Occipital lobe (tissue), 1 donor: ENCODE measurements at regions not wholly inside any gene's neighbourhood (a gene's known extent, or its start where the extent isn't known, plus 50 kb on each side); places are given as distances from the start of the nearest gene placed in this dataset.
A peak's percentile ranks its signal among the peaks of the same experiment; 100 is the strongest.
"Not testable (repeated sequence)": the region's sequence is repeated elsewhere in the genome, so short reads cannot be mapped to it uniquely, and the experiment has no call there.

Experiments used
- DNase-seq: peaks from one replicate; lab custom pipeline; 2025; lab: John Stamatoyannopoulos, UW

DNA sequence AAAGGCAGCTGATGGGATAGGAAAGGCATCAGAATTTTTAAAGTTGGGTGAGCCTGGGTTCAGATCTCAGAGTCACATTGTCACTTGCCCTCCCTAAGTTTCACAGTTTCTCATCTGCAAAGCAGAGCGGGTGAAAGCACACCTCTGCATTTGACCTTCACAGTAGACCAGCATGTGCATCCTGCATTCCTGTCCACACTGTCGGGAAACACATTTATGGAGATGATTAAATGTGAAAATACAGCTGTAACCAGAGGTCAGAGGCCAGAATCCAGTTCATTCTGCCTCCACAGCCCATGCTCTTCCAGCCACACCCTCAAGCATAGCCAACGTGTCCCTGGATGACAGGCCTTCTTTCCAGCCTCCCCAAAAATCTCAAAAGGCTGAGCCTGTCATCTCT lies 392.0 kb upstream of the MYT1L start:
- DNase-seq = no peak

DNA sequence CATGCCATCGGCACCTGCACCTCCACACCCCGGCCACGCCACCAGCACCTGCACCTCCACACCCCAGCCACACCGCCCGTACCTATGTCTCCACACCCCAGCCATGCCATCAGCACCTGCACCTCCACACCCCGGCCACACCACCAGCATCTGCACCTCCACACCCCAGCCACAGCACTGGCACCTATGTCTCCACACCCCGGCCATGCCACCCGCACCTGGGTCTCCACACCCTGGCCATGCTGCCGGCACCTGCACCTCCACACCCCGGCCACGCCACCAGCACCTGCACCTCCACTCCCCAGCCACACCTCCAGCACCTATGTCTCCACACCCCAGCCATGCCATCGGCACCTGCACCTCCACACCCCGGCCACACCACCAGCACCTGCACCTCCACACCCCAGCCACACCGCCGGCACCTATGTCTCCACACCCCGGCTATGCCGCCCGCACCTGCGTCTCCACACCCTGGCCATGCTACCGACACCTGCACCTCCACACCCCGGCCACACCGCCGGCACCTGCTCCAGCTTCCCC lies 390.3 kb upstream of the MYT1L start:
- DNase-seq = no peak

DNA sequence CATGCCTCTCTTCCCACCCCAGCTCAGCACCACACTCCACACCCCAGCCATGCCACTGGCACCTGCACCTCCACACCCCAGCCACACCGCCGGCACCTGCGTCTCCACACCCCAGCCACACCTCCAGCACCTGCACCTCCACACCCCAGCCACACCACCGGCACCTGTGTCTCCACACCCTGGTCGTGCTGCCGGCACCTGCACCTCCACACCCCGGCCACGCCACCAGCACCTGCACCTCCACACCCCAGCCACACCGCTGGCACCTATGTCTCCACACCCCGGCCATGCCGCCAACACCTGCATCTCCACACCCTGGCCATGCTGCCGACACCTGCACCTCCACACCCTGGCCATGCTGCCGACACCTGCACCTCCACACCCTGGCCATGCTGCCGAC lies 389.7 kb upstream of the MYT1L start:
- not testable (repeated sequence) for DNase-seq

DNA sequence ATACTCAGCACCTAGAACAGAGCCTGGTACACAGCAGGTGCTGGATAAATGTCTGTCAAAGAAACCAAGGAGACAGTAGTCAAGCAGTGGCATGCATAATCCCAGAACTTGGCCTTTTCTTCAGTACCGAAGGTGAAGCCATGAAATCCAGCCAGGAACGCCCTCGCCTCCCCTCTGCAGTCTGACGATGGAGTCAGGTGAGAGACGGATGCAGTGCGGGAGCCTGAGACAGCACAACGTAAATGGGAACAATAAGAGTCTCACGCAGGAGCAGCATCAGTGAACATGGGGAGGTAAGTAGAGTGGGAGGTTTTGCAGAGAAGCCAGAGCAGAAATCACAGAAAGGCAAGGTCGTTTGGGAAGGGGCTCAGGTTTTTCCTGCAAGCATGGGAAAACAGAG lies 389.3 kb upstream of the MYT1L start:
- DNase-seq = no peak

DNA sequence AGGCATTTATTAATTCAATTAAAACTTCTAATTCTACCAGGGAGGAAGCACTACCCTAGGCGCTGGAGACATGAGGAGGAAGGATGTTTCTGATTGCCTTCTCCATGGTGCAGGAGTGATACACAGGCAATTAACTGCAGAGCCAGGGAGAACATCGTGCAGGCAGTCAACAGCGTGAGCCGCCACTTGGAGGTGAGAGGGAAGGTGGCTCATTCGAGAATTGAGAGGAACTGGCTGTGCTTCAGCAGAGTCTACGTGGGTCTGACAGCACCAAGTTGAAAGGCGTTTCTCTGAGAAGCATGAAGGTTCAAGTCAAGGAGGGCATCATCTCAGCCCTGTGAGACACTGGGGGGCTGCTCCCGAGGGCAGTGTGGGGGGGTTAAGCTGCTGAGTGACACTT lies 388.7 kb upstream of the MYT1L start:
- no peak for DNase-seq

DNA sequence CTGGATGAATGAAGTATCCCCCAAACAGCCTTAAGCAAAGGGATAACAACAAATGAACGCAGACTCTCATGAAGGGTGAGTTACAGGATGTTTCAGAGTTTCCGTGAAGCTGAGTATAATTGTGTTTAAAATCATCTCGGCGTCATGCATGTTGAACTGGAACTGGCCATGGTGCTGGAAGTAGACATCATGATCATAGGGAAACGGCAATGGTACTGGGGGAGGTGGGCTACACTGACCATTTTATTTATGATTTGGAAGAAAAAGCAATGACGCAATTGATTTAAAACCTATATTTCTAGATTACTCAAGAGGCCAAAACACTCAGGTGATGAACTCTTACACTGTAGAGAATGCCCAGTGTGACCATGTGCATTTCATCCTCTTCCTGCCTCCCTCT lies 387.9 kb upstream of the MYT1L start:
- DNase-seq = no peak

DNA sequence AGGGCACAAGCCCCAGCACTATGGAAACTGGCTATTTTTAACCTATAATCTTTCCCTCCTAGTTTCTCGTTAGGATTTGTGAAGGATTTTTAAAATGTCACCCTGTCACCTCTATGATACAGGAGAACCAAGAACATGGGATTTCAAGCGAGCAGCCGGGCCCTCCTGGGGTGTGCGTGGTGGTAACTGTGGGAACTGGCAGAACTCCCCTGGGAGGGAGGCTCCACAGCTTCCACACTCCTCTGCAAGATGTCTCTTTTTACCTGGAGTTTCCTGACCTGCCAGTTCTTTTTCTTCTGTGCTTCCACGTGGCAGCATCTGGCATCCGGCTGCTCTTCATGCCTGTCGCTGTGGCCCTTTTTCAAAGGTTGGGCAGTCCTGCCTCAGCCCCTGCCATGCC lies 386.3 kb upstream of the MYT1L start:
- DNase-seq = no peak

DNA sequence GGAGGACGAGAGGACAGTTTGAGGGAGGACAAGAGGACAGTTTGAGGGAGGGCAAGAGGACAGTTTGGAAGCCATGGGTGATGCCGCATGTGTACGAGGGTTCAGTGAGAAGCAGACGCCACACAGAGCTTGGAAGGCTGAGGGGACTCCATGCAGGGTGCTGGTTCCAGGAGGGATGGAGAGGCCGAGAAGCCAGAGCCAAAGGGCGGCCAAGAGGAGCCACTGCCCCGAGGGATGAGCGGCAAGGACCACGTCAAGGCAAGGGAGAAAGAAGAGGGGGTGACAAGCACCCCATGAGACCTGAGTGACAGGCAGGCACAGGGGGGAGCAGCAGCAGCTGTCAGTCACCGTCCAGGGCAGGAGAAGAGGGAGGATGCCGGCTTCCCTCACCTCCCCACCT lies 385.7 kb upstream of the MYT1L start:
- no peak for DNase-seq

DNA sequence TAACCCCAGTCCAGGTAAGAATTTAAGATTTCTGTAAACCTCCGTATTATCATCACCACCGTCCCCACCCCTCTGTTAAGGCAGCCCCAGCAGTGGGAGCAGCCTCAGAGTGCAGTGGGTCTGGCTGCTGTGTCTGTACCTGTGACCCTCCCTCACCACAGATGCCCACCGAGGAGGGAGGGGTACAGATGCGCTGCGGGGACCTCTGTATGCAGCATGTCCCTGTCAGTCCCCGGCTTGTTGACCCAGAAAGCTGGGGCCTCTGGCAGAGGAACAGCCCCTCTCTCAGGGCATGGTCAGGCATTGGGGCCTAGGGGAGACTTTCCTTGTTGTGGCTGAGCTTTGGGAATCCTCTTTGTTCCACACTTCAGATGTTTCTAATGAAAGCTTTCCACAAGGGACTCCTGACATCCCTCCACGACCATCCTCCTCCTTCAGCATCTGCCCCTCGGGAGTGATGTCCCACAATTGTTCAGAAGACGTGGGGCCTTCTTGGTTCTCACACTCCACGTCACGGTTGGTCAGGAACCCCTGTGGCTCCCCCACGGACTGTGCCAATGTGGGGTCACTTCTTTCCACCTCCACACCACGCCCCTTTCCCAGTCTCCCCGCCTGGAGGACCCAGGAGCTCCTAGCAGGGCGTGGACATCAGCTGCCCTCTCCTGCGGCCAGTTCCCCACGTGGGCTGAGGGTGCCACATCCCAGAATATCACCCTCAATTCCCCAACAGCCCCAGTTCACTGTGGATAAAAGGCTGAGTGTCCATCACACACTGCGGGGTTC lies 384.2 kb upstream of the MYT1L start:
- no peak for DNase-seq

DNA sequence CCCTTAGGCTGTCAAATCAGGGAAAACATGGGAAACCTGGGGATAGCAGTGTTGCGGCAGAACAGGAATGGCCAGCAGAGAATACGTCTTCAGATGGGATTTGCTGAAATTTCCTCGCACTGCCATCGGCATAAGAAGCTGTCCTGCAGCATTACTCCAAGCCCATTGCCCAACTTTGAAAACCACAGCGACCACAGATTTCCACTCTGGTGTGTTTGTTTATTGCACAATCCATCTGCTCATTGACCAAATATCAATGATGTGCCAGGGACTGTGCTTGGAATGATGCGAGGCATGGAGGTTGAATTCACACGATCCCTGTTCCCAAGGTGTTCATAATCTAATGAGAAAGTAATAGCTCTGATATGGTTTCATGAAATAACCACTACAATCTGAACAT lies 383.3 kb upstream of the MYT1L start:
- no peak for DNase-seq

DNA sequence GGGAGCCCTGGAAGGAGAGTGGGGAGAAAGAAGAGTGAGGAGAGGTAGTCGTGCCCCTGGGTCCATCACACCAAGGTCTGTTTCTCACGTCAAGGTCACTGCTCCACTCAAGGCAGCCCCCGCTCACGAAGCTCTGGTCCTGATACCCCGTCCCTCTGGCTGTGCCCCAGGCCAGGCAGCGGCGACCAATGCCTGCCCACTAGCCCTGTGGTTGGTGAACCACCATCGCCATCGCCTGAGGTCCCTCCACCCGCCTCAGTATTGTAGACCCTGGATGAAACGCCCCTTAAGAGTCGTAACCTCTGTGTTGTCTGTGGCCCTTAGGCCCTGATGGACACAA lies 378.3 kb upstream of the MYT1L start:
- DNase-seq = no peak

DNA sequence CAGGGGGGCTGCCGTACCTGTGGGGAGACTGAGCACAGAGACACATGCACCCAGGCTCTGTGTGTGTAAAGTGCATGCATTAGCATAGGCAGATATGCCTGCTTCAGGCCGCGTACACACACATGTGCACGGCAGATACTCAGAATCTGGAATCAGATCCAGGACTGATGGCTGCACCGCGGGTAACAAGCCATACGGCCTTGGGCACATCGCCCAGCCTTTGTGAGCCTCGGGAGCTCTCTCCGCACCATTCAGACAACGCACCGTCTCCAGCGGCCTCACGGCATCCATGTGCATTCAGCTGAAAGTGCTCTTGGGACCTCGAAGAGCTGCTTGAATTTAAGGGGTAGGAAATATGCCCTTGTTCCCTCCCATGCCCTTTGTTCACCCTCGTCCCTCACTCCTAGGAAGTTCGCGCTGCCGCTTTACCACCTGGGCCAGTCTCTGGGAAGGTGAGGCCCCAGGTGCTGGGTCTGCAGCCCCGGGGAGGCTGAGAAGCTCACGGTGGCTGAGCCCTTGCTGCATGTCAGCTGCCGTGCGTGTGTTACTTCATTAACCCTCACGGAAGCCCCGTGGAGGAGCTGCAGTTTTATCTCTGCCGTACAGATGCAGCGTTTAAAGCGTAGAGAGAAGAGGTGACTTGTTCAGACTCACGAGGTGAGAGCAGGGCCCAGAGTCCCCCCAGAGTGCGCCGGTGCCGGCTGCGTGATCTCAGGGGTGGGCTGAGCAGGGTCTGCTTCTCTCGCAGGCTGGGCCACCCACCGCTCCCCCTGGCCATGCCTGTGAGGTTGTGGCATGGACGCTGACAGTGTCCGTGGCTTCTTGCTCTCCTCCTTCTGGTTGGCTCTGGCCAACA lies 377.7 kb upstream of the MYT1L start:
- DNase-seq = no peak

DNA sequence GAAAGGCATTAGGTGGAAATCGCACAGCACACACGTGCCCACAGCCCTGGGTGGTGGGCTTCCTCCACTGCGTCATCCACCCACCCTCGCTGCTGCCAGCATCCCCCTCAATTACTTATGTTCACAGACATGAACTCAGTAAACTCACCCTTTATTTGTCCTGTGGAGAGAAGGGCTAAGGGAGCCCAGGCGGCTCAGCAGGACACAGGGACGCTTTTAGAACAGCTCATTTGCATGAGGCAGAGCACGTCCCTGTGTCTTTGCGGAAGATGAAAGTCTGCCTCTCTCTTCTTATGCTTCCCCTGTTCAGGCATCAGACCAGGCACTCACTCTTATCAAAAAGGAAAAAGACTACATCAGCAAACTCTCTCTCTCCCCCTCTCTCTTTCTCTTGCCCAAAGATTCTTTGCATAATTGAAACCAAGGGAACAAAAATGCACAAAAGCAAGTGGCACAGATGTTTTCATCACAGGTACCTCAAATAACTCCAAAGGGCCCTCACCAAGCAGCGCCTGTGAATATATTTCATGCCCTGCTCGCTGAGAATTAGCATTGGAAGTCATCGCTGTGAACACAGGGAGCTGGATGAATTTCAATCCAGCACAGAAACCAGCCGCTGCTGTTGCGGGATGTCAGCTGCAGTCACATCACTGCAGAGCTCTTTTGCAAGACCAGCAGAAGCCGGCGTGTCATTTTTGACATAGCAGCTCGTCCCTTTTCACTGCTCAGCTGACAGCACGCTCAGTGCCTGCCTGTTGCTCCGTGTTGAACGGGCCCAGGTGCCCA lies 376.3 kb upstream of the MYT1L start:
- peak; percentile 25 for DNase-seq

DNA sequence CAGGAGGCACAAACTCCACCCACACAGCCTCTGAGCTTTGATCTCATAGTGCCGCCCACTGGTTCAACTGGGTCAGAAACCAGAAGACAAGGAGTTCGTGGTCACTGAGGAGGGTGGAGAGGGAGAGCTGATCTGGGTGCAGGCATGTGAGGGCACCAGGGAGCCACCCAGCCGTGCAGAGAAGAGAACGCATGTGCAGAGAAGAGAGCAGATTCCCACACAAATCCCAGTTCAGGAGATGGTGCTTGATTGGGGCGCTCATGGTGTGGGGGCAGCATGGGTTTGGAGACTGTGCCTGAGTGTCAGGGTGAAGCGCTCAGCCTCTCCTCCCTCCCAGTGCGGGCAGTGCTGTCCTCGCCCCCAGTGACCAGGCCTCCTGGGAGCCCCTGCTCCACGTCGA lies 375.2 kb upstream of the MYT1L start:
- DNase-seq = no peak

DNA sequence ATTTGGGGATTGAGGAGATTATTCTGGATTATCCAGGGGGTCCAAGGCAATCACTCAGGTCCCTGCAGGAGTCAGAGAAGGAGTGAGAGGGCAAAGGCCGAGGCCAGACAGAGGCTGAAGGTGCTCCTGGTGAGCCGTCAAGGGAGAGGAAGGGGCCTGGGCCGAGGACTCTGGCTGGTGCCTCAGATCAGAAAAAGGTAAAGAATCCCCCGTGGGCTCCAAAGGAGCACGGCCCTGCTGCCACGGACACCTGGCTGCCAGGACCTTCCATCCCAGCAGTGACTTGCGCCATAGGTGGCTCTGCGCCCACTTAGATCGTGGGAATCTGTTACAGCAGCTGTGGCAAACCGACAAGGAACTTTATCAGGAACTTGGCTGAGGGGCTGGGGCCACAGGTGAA lies 374.8 kb upstream of the MYT1L start:
- DNase-seq = no peak

DNA sequence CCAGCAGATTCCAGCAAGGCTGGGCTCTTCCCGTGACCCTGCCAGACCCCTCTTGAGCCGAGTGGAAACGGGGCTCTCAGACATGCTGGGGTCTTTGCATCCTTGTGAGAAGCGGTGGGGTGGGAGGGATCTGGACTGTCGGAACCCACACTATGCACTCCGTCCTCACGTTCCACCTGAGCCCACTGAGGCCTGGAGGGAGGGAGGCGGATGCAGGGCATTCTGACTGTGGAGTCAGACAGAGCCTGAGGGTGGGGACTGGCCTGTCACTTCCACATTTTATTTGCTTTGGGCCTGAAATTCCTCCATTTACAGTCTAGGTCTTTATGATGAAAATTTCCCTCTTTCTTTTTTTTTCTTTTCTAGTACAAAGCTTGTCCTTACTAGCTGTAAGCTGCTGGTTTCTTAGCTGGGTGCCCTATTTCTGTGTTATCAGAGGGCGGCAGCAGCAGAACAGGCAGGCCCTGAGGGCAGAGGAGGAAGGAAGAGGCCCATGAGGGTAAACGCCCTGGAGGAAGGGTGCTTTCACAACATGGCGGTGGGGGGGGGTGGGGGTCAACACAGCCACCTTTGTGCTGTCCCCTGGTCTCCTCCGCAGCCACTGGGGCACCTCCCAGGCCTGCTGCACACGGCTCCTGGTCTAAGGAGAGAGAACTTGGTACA lies 373.5 kb upstream of the MYT1L start:
- DNase-seq = no peak

DNA sequence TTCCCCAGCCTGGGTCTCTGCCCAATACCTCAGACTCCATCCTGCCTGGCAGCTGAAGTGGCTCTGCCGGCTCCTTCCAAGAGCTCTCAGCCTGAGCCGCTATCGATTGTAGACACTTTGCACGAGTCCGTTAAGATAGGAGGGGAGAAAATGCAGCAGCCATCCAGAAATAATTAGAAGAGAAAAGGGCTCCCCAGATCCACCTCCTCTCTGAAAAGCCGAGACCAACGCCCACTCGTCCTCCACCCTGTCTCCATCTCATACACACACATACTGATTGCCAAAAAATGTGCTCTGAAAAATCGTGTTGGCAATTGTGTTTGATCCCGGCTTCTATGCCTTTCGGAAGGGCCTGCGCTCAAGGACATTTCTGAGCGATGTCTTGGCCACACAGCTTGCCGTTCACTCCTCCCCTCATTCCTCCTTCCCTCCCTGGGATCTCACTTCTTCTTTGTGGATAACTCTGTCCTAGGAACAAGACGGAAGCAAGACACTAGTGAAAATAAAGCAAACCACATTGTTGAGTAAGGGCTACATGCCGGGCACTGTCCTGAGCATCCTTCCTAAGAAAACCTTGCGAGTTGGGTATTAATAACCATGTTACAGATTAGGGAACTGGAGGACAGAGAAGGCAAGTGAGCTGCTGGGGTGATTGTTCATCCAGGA lies 372.8 kb upstream of the MYT1L start:
- no peak for DNase-seq

DNA sequence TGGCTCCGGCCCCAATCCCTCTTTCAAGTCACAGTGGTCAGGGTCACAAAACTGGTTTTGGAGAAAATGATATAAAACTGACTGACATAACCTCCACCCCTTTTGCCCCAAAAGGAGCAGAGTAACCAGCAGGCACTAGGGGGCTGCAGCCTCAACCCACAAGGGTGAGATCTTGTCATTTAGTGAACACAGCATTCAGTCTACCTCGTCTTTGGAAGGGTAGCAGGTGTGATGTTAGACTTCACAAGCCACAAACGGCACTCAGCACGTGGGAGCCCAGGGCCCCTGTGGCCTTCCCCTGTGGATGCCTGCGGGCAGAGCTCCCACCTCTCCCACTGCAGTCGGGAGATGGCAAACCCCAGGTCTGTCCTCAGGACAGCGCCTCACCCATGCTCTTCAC lies 372.1 kb upstream of the MYT1L start:
- no peak for DNase-seq

DNA sequence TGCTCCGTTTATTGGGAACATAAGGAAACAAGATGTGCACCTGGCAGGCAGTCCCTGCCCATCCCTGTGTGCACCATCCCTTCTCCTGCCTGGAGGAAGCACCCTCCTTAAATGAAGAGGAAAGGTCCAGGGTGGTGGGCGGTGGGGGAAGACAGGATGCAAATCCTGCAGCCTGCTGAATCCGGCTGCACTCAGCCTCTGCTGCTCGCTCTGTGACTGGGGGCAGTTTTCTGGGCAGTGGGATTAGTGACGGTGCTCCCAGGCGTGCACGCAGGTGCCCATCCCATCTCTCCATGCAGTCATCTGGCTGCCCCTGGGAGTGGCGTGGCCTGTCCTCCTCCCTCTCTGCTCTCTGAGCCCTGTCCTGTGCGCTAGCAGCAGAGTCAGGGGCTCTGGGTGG lies 371.3 kb upstream of the MYT1L start:
- DNase-seq = no peak

DNA sequence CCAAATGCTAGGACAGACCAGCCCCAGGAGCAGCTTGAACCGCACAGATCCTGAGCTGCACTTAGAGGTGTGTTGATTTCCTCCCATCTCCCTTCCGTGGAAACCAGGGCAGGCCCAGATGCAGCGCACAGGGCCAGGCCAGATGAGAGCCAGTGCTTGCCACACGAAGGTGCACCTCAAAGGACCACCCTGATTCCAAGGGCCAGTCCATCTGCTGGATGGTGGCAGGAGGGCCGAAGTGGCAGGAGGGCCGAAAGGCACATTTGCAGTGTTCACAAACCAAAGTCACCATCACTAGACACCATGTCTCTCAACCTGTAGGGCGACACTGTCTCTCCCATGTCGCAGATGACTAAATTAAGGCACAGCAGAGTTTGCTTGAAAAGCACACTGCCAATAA lies 370.7 kb upstream of the MYT1L start:
- no peak for DNase-seq

DNA sequence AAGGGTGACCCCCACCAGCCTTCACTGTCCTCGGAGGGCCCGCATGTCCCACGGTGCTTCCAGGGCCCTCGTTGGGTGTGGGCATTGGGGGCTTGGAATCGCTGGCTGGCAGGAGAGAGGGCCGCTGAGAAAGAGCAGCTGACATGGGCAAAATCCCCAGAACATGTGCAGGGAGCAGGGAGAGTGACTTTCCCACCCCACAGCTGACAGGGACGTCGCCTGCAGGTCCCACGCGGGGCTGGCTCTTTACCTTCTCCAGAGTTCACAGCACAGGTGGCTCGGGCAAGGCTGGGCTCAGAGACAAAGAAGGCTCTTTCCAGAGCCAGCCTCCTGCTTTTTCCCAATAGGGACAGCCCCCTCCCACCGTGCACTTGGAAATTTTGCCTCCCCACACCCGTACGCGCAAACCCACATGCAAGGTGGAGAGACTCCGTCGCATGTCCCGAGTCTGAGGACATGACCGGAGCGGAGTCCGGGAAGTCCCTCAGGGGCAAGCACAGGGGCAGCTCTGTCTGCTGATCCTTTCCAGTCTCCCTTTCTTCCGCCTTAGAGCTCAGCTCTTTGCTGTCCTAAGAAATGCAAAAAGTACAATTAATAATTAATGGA lies 370.2 kb upstream of the MYT1L start:
- no peak for DNase-seq
